NT2/D1 (cell line): ENCODE measurements at regions not wholly inside any gene's neighbourhood (a gene's known extent, or its start where the extent isn't known, plus 50 kb on each side); places are given as distances from the start of the nearest gene placed in this dataset.

ENCODE experiments used
- YY1 ChIP-seq: IDR thresholded peaks from 2 replicates; pipeline ENCODE4 v1.6.1; 2011; ENCODE audit not compliant: insufficient read length, insufficient read depth
- ZNF274 ChIP-seq: IDR thresholded peaks from 2 replicates; pipeline ENCODE4 v1.6.1; 2011; ENCODE audit warnings: mild to moderate bottlenecking, low read depth, low read length

DNA sequence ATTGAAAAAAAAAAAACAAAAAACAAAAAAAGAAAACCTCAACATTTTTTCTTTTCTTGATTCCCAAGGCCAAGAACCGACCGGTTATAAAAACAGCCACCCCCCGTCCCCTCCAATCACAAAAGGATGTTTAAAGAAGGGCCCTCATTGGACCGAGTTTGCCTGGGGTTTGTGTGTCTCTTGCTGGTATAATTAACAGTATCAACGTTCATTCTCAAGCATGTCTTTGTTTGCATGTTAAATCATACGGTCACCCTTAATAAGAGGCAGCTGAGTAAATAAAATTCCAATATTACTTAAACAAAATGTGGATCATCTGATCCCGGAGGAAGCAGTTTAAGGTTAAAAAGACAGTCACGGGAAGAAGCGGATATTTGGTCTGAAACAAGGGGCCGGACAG lies 201.1 kb downstream of the PRDM2 start:
- TF ChIP-seq YY1 (no peak), ZNF274 (no peak)
